WTC11 (cell line): ENCODE measurements at regions not wholly inside any gene's neighbourhood (a gene's known extent, or its start where the extent isn't known, plus 50 kb on each side); places are given as distances from the start of the nearest gene placed in this dataset.
"Not testable (repeated sequence)": the region's sequence is repeated elsewhere in the genome, so short reads cannot be mapped to it uniquely, and the experiment has no call there.

Experiments used
- CREB1 ChIP-seq: sonication (generic); formaldehyde crosslinking; IDR thresholded peaks from 2 replicates; pipeline ENCODE4 v1.8.0; 2023; ENCODE audit warnings: mild to moderate bottlenecking, missing genetic modification reagents
- NFYB ChIP-seq: sonication (generic); formaldehyde crosslinking; conservative IDR thresholded peaks from 2 replicates; pipeline ENCODE4 v1.8.0; 2022; ENCODE audit warnings: low read depth, missing genetic modification reagents
- TF ChIP-seq, protein P1 (sequence below): fragments of 200-600 bp; IDR thresholded peaks from 2 replicates; pipeline ENCODE4 v1.8.0; 2022; ENCODE audit warnings: antibody characterized with exemption
- TF ChIP-seq, protein P2 (sequence below): sonication (generic); formaldehyde crosslinking; IDR thresholded peaks from 2 replicates; pipeline ENCODE4 v1.8.0; 2022; ENCODE audit warnings: mild to moderate bottlenecking, missing genetic modification reagents
- TF ChIP-seq, protein P3 (sequence below): sonication (generic); formaldehyde crosslinking; IDR thresholded peaks from 2 replicates; pipeline ENCODE4 v1.8.0; 2022; ENCODE audit warnings: mild to moderate bottlenecking, missing genetic modification reagents

DNA sequence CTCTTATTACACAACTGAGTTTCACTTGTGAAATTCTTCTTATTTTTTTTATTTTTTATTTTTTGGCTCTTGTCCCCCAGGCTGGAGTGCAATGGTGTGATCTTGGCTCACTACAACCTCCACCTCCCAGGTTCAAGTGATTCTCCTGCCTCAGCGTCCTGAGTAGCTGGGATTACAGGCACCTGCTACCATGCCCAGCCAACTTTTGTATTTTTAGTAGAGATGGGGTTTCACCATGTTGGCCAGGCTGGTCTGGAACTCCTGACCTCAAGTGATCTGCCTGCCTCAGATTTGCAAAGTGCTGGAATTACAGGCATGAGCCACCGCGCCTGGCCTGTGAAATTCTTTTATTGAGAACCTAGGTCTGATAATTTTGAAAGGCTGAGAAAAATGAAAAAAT lies 688.3 kb upstream of the CA10 start:
- TF ChIP-seq, protein P1, sequence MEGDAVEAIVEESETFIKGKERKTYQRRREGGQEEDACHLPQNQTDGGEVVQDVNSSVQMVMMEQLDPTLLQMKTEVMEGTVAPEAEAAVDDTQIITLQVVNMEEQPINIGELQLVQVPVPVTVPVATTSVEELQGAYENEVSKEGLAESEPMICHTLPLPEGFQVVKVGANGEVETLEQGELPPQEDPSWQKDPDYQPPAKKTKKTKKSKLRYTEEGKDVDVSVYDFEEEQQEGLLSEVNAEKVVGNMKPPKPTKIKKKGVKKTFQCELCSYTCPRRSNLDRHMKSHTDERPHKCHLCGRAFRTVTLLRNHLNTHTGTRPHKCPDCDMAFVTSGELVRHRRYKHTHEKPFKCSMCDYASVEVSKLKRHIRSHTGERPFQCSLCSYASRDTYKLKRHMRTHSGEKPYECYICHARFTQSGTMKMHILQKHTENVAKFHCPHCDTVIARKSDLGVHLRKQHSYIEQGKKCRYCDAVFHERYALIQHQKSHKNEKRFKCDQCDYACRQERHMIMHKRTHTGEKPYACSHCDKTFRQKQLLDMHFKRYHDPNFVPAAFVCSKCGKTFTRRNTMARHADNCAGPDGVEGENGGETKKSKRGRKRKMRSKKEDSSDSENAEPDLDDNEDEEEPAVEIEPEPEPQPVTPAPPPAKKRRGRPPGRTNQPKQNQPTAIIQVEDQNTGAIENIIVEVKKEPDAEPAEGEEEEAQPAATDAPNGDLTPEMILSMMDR = not testable (repeated sequence)
- TF ChIP-seq, protein P2, sequence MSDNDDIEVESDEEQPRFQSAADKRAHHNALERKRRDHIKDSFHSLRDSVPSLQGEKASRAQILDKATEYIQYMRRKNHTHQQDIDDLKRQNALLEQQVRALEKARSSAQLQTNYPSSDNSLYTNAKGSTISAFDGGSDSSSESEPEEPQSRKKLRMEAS = not testable (repeated sequence)
- TF ChIP-seq CREB1, NFYB (CRISPR knock-in tag): not testable (repeated sequence)
- TF ChIP-seq, protein P3, sequence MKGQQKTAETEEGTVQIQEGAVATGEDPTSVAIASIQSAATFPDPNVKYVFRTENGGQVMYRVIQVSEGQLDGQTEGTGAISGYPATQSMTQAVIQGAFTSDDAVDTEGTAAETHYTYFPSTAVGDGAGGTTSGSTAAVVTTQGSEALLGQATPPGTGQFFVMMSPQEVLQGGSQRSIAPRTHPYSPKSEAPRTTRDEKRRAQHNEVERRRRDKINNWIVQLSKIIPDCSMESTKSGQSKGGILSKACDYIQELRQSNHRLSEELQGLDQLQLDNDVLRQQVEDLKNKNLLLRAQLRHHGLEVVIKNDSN (CRISPR knock-in tag) = not testable (repeated sequence)
